ENCODE measurements at regions not wholly inside any gene's neighbourhood (a gene's known extent, or its start where the extent isn't known, plus 50 kb on each side); places are given as distances from the start of the nearest gene placed in this dataset.

DNA sequence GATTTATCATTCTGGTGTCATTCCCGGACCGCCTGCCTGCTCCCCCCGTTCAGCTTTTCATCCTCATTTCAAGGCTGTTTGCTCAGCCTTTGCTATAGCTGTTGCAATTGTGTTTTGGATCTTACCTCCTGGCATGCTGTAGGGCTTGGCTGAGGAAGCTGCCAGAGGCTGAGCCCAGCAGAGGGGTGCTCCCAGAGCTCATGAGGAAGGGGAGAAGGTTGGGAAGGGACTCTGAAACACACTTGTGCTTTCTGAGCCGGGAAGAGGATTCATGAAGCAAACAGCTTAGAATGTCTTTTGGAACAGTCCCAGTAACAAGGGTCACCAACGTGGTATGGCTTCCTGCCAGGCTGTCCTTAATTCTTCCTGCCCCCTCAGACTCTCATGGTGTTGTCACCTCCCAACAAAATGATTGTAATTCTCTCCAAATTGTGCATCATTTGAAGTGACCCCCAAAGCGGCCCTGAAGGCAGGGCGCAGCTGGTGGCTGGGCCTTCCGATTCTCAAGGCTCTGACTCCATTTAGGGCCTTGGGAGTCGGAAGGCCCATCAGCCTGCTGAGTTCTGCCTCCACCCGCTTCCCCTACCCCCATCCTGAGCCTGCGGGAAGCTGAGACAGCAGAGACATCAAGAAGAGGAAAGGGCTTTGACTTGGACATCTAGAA is 111.9 kb upstream of the ARHGAP5 start:
- DNase-seq (ENCODE audit: low read depth in 2 of 3, low spot score in 2 of 3), result no peak

DNA sequence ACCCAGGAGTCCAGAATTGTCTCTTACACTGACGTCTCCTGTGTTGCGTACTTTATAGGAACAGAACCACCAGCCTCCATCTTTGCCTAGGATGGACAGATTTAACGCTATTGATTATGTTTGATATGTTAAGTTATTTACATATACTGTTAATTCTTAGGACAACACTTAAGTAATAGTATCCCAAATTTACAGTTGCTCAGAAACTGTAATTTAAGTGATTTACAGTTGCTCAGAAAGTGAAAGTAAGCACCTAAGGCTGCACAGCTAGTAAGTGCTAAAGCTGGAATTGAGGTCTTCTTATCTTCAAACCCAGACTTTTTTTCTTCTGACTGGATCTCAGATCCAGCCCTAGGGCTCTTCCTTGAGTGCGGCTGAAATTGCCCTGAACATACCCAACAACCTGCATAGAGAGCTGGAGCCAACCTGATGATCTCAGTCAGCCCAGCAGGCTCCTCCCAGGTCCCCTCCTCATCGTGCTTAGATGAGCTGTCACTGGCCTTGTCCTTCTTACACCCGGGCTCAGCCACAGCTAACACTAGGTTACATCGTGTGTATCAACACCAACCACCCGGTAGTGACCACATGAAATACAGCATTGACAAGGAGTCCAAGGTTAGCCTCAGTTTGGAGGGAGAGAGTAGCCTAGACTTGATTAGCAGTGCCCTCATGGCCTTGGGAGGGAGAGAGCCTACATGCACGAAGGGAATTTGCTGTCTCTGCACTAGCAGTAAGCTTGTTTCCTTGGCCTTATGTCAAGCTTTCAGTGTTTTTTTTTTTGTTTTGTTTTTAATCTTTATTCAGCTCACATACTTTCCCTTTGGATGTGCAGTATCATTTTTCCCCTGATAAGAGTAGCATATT is 111.1 kb upstream of the ARHGAP5 start:
- DNase-seq (ENCODE audit: low read depth in 2 of 3, low spot score in 2 of 3), result no peak

DNA sequence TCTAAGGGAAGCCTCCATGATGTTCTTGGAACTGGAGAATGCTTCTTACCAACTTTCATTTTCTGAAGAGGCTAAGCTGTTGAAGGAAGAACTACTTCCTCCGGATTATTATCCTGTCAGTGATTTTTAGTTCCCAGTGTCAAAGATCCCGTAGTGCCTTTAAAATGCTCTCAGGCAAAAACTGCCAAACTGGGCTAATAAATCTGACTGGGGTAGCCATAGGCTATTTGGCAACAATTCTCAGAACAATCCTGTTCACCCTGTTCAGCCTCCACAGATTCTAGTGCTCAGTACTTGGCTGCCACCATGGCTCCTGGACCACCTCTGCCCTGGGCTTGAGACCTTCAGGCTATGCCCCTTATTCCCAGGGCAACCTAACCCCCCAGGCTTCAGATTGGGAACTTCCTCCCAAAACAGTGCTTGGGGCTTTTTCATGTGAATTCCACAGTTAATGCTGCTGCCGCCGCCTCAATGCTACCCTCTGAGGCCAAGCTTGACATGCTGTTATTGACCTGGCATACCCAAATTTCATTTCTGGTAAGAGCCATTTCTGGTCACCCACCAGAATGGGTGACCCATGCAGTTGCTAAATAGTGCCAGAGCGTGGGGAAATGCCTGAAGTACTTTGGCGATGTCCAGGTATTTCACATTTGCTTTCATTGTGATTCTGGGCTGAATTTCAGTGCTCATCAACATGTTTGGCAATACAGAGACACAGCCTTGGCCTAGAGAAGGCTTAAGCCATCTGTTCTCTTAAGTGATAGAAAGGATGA is 110.0 kb upstream of the ARHGAP5 start:
- no peak for DNase-seq (ENCODE audit: low read depth in 2 of 3, low spot score in 2 of 3)

DNA sequence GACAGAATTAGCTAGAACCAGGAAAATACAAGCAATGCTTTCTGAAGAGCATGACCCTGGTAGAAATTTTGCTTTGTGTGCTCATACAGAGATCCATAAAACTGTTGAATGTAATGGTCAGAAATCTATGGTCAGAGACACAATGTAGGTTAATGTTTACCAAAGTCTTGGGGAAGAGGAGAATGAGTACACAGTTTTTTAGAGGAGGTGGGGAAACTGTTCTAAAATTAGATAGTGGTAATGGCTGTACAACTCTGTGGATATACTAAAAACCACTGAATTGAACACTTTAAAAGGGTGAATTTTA is 109.5 kb upstream of the ARHGAP5 start:
- DNase-seq (ENCODE audit: low read depth in 2 of 3, low spot score in 2 of 3), result no peak

DNA sequence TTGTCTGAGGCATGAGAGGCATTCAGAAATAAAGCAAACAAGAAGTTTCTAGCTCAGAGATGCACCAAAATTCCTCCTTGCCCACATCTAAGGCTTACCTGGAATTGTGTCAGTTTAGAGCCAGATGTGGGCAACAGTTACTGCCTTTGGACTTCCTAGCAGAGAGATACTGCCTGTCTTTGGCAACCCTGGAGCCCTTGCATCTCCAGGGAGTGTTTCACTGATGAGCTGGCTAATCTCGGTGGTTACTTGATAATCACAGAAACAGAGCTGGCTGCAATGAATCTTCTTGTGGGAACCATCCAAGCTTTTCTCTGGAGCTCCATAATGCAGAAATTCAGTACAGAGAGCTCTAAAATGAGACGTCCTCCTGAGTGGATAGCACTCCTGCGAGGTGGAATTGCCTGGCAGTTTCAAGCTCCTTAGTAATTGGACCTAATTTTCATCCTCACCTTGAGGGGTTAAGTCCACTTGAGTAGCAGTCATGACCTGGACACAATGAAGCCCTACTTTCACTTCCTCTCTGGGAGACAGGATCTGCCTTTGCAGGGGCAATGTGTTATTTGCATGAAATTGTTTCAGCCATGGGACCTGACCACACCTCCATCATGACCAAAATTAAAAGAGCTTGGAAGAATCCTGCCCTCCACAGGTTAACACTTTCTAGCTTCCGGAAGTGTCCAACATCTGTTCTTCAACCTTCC is 108.8 kb upstream of the ARHGAP5 start:
- no peak for DNase-seq (ENCODE audit: low read depth in 2 of 3, low spot score in 2 of 3)

DNA sequence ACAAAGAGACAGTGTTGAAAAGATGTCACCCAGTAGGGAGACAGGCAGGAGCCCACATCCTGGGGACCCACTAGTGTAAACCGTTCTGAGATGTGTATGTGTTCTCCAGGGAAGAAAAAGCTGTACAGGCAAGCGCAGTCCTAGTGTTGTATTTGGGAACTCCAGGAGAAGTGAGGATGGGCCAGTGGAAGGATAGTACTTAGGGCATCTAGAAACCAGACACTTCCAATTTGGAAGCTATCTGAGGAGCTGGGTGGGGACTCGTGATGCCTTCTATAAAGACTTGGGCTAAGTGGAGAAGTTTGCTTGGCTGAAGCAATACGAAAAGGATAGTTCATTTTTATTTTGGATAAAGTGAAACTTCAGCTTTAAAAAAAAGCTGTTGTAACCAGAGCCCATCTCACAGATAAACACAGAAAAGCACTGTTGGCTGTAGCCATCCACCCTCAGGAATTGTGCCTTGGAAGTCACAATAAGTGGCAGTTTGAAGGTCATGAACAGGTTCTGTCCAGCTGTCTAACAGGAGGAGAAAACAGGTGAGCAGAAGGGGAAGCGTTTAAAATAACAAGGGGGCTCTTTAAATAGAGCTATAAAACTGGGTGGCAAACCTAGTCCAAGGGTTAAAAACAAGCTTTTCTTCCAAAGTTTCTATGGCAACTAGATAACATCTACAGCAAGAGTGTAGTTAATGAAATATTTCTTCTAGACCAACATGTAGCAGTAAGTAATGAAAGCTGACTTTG is 108.0 kb upstream of the ARHGAP5 start:
- no peak for DNase-seq (ENCODE audit: low read depth in 2 of 3, low spot score in 2 of 3)

DNA sequence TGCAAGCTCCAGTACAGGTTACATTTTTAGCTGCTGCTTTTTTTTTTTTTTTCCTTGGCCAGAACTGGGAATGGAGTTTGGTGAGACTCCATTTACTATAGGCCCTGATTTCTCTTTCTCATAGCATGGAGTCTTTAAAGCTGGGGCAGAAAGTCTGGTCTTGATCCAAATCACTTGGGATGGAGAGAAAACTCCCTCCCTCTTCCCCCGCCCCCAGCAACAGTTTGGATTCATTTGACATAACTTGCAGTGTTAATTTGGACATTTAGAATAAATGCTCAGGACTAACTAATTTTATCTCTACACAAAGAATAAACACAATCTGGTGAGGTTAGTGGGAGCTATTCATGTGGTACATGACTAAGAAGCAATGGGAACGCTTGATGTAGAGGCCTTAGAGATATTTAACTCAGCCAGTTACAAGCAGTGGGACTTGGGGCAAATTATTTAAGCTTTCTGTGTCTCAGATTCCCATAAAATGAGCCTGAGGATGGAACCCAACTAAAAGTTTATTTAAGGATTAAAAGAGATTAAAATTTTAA is 107.3 kb upstream of the ARHGAP5 start:
- DNase-seq (ENCODE audit: low read depth in 2 of 3, low spot score in 2 of 3), result no peak

DNA sequence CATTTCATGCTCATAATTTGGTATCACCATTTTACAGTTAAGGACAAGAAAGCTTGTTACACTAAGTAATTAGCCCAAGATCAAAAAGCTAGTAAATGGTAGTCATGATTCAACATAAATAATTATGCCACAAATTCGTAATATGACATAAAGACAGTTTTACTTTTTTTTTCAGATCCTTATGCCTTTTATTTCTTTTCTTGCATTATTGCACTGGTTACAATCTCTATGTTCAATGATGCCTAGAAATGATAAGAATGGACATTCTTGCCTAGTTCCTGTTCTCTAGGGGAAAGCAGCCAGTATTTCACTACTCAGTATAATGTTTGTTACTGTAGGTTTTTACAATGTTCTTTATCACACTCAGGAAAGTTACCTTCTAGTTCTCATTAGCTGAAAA is 106.4 kb upstream of the ARHGAP5 start:
- no peak for DNase-seq (ENCODE audit: low read depth in 2 of 3, low spot score in 2 of 3)

DNA sequence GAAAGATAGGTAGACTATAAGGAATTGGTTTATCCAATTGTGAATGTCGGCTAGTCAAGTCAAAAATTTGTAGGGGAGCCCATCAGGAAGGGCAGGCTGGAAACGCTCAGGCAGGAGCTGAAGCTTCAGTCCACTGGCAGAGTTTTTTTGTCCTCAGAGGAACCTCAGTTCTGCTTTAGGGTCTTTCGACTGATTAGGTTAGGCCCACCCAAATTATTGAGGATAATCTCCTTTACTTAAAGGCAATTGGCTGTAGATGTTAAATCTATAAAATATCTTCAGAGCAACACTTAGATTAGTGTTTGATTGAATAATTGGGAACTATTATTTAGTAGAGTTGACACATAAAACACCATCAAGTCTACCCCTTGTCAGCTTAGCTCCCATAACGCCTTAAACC is 105.5 kb upstream of the ARHGAP5 start:
- DNase-seq (ENCODE audit: low read depth in 2 of 3, low spot score in 2 of 3), result no peak

DNA sequence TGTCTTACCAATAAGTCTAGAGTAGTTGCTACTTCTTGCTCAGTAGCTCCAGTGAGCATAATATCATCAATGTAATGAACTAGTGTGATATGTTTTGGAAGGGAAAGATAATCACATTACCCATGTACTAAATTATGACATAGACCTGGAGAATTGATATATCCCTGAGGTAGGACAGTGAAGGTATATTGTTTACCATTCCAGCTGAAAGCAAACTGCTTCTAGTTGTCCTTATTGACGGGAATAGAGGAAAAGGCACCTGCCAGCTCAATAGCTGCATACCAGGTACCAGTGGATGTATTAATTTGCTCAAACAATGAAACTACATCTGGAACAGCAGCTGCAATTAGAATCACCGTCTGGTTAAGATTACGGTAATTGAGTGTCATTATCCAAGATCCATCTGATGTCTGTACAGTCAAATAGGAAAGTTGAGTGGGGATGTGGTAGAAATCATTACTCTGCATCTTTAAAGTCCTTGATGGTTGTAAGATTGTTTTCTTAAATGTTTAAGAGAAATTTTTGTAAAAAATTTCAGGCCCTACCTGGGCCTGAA is 100.0 kb upstream of the ARHGAP5 start:
- no peak for DNase-seq (ENCODE audit: low read depth in 2 of 3, low spot score in 2 of 3)

DNA sequence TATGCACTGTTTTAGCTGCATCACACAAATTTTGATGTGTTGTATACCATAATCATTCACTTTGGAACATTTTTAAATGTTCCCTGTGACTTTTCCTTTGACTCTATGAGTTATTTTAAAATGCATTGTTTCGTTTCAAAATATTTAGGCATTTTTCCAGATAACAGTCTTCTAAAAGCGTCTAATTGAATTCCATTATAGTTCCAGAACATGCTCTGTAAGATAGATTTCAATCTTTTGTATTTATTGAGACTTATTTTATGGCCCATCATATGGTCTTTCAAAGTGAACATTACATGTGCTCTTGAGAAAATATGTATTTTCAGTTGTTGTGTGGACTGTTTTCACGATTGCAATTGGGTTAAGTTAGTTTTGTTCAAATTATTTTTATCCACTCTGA is 98.7 kb upstream of the ARHGAP5 start:
- DNase-seq (ENCODE audit: low read depth in 2 of 3, low spot score in 2 of 3), result no peak

DNA sequence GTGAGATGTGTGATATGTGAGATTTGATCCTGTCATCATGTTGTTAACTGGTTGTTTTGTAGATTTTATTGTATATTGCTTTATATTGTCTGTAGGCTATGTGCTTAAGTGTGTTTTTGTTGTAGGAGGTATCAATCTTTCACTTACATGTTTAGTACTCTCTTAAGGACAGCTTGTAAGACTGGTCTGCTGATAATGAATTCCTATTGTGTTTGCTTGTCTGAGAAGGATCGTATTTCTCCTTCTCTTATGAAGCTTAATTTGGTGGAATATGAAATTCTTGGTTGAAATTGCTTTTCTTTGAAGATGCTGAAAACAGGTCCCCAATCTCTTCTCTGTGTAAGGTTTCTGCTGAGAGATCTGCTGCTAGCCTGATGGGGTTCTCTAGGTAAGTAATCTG is 94.5 kb upstream of the ARHGAP5 start:
- no peak for DNase-seq (ENCODE audit: low read depth in 2 of 3, low spot score in 2 of 3)

DNA sequence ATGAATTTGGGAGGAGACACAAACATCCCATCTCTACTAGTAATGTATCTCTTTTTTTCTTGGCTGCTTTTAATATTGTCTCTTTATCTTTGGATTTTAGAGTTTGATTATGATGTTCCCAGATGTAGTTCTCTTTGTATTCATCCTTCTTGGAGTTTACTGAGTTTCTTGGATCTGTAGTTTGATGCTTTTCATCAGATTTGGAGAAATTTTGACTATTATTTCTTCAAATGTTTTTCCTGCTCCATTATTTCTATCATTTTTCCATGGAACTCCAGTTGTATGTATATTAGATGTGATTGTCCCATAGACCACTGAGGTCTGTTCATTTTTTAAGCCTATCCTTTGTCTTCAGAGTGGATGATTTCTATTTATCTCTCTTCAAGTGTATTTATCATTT is 90.7 kb upstream of the ARHGAP5 start:
- DNase-seq (ENCODE audit: low read depth in 2 of 3, low spot score in 2 of 3), result no peak

DNA sequence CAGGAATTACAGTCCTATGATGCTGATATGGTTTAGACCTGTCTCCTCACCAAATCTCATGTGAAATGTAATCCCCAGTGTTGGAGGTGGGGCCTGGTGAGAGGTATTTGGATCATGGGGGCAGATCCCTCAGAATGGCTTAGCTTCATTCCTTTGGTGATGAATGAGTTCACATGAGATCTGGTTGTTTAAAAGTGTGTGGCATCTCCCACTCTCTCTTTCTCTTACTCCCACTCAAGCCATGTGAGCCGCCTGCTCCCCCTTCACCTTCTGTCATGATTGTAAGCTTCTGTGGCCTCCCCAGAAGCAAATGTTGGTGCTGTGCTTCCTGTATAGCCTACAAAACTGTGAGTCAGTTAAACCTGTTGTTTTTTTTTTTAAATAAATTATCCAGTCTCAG is 89.4 kb upstream of the ARHGAP5 start:
- DNase-seq (ENCODE audit: low read depth in 2 of 3, low spot score in 2 of 3), result no peak

DNA sequence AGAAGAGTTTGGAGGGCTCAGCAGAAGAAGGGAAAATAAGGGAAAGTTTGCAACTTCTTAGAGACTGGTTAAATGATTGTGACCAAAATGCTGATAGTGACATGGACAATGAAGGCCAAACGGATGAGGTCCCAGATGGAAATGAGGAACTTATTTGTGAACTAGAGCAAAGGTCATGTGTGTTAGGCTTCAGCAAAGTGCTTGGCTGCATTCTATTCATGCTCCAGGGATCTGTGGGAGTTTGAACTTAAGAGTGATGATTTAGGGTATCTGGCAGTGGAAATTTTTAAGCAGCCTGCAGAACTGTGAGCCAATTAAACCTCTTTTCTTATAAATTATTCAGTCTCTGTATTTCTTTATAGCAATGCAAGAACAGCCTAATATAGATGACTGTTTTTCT is 88.9 kb upstream of the ARHGAP5 start:
- no peak for DNase-seq (ENCODE audit: low read depth in 2 of 3, low spot score in 2 of 3)

DNA sequence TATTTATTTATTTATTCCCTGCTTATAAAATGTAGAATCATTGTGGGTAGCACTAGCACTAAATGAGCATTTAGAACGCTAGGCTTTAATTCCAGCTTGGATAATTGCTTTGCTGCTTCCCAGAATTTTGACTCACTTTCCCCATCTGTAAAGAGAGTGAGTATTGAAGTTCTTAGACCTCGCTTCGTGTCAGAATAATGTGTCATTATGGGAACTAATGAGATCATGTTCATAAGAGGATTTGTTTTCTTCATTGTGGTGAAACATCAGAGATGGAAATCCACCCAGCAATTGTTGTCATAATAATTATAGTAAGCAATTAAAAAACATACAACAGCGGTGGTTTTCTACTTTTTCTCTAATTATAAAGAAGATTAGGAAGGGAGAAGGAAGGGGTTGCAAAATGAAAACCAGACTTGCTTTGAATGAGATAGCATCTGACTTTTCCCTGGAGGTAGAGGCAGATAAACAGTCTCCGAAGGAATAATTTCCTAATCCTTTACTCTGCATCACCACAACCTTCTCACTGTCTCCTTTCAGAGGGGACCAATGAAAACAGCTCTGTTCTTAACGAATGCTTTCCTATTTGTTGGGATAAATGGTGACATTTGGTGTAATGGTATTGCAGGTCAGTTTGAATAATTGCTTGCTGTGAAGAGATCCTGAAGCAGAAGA is 86.8 kb upstream of the ARHGAP5 start:
- no peak for DNase-seq (ENCODE audit: low read depth in 2 of 3, low spot score in 2 of 3)

DNA sequence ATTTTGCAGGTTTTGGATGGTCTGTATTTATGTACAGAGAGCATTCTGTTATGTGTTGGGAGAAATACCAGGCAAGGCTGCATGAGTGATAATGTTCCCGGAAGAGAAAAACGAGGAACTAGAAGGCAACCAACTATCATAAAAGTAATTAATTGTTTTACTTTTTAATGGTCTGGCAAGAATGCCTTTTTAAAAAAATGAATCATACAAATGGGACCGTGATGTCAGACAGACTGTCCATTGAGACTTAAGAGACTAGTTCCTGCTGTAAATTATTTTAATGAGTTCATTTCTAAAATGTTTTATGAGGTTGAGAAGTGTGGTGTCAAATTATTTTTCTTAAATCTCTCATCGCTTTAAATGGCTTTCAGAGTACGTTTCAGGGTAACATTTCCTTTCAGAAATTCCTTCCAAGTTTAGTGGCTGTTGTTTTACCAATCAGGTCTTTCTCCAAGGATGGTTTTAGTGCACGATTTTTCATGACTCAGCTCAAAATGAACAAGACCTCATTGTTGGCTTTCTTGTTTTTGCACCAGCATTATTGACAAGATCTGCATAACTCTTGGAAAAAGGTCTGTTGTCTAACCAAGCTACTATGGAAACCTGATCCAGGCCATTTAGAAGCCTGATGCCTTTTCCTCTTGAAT is 86.1 kb upstream of the ARHGAP5 start:
- DNase-seq (ENCODE audit: low read depth in 2 of 3, low spot score in 2 of 3), result no peak

DNA sequence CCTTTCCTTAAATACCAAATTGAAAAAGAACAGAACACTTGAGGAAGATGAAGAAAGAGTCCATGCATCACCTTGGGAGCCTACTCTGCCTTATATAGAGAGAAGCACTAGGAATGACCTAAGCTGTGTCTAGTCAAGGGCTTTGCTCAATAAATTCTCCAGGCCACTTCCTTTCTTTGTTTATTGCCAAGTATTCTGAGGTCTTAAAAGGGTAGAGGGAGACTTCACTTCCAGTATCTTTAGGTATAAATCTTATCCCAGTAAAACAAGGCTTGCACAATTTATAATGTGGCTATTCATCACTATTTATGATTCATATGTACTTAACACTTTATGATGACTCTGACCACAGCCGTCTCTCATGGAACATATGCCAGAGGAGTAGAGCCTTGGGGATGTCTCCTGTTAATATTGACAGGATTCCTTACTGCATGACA is 85.1 kb upstream of the ARHGAP5 start:
- no peak for DNase-seq (ENCODE audit: low read depth in 2 of 3, low spot score in 2 of 3)

DNA sequence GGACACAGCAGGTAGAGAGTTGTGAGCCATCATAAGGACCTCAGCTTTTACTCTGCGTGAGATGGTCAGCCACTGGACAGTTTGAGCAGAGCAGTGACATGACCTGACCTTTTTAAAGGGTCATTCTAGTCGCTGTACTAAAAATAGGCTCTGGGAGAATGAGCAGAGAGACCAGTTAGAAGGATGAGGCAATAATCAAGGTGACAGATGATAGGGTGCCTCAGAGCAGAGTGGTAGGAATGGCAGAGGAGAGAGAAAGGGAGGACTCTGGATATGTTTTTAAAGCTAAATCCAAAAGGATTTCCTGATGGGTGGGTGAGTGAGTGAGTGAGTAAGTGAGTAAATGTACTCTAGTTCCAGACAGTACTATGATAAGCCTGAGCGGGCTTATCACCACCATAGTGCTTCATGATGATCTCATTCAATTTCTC is 83.6 kb upstream of the ARHGAP5 start:
- no peak for DNase-seq (ENCODE audit: low read depth in 2 of 3, low spot score in 2 of 3)

All from activated CD8-positive, alpha-beta memory T cell treated with anti-CD3 and anti-CD28 coated beads for 48 hours (primary cell).